Head of caudate nucleus (tissue), 42 donors: ENCODE measurements at regions not wholly inside any gene's neighbourhood (a gene's known extent, or its start where the extent isn't known, plus 50 kb on each side); places are given as distances from the start of the nearest gene placed in this dataset.

Experiments used
- DNase-seq, 42 donors: peaks; one replicate each; pipeline versions ENCODE4 v3.0.0 to v3.0.0-alpha.2; 2020 to 2021; ENCODE audit warnings: mixed read lengths in 7 of 42
- intact Hi-C: fragments of 100-400 bp; cut with DNase I; formaldehyde crosslinking; loops from one replicate; pipeline ENCODE4 v1.15.0; 2022

DNA sequence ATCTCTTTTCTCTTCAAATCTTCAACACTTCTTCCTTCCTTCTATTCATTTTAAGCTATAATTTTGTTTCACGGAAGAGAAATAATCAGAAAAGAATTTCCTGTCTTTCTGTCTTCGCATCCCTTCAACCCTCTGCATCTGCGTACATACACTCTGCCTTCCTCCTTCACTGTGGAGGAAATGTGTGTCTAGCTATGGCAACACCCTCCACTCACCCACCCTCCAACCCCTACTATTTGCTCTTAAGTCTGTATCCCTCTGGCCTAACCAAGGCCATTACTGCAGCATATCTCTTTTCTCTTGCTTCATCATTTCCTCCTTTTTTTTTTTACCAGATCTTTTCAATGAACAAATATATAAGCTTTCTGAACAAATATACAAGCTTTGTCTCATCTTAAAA, 105.7 kb upstream of the NUDT12 start:
- DNase-seq: no peak
- intact Hi-C loops: no loop called here

GRCh38 chr5:103667068-103667467, 104.5 kb upstream of the NUDT12 start:
- intact Hi-C loops: no loop called here
- DNase-seq: no peak

GRCh38 chr5:103657301-103657700, 94.7 kb upstream of the NUDT12 start:
- no peak for DNase-seq
- intact Hi-C loops: no loop called here

GRCh38 chr5:103648086-103648485, 85.5 kb upstream of the NUDT12 start:
- DNase-seq: no peak
- intact Hi-C loops: no loop called here

DNA sequence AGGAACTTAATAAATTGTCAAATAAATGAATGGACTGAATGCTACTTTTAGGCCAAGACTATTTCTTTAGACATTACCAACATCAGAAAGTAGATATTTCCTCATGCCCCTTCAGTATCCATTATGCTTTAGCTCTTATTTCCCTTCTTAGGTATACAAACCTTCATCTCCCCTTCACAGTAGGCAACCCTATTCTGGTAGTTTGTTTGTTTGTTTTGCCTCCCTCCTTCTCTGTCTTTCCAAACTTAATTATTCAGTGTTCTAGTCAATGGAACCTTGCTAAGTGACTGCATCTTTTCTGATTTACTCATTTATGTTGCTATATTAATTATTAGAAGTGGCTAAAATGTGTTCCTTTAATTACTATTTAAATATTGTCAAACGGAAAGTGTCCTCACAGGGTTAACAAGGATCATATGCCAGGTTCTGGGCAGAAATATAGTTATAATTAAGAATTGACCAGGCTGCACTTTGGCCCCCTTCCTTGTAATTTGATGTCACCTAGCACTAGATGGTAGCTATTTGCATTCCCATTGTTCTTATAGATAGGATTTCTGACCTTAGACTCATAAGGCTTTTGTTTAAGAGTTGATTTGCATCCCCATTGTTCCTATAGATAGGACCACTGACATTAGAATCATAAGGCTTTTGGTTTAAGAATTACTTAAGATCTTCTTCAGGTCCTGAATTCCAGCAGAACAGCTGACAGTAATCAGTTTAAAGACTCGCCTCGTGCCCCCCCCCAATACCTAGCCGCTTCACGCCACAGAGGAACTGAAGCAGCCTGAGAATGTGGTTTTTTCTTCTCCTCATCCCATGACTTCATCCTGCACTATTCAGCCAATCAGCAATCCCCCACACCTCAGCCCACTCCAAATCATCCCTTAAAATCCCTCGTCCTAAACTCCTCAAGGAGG, 84.4 kb upstream of the NUDT12 start:
- intact Hi-C loops: no loop called here
- DNase-seq: no peak

GRCh38 chr5:103645816-103646215, 83.2 kb upstream of the NUDT12 start:
- DNase-seq: no peak
- intact Hi-C loops: no loop called here

DNA sequence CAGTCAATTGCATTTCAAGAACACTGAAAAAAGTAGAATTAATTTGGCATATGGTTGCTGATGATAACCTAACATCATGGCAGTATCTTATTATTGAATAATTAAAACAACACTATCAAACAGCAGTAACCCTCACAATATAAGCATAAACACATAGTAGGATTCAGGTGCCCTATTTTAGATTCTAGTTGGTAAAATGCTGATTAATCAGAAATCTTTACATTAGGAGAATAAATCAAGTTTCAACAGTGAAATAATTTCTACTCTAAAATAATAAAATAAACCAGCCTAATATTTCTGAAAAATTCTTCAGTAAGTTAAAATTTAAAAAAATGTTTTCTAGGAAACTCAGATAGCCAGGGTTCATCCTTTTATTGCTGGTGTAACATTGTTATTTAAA, 76.4 kb upstream of the NUDT12 start:
- intact Hi-C loops: no loop called here

GRCh38 chr5:103624675-103625074, 62.1 kb upstream of the NUDT12 start:
- no peak for DNase-seq
- intact Hi-C loops: no loop called here

More for the DNA sequence above, 76.4 kb upstream of the NUDT12 start:
- DNase-seq: no peak

DNA sequence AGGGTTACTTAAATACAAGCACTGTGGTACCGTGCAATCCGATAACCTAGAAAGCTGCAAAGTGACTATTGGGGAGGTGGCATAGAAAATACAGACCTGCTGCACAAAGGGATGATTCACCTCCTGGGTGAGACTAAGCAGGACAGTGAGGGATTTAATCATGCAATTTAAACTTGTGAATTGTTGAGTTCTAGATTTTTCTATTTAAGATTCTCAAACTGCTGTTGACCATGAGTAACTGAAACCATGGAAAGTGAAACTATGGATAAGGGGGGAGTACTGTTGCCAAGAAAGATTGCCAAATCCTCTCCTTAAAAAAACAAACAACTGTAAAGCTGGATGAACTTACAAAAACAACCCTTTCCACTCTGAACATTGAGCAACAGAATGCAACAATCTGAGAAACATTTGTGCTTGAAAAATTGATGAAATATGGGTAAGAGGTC, 61.5 kb upstream of the NUDT12 start:
- intact Hi-C loops: no loop called here
- no peak for DNase-seq

- intact Hi-C loops: no loop called here
- no peak for DNase-seq
These were observed 60.8 kb upstream of the NUDT12 start for GRCh38 chr5:103623425-103623824.

DNA sequence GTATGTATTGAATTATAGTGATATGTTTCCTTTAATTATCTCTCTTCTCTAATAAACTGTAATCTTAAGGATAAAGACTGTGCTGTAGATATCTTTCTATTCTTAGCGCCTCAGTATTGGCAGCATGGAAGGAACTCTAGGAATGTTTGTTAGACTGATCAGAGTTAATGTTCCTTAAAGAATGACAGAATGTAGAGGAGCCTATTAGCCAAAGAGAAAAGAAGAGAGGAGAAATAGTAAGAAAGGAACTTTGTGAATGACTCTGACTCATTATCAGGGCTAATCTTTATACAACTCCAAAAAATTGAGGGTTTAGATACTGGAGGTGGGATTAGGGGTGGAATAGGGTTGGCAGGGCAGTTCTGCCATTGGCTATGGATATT, 59.0 kb upstream of the NUDT12 start:
- no peak for DNase-seq
- intact Hi-C loops: no loop called here

- DNase-seq: no peak
- intact Hi-C loops: no loop called here
These were observed 58.4 kb upstream of the NUDT12 start for GRCh38 chr5:103620851-103621547.

DNA sequence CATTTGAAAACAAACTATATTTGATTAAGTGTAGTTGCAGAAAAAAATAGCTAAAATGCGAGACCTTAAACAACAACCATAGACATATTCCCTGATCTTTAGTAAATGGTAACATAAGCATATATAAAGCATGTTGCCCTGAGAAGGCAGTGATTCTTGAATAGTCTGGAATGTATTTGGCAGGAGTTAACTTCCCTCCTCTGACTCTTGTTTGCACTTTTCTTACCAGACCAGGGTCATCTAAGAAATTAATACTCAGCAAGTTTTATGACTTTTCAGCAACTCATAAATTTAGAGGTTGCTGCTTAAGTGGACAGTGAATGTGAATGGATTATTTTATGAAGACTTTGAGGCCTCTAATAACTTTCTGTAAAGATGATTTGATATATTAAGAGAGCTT, 55.3 kb upstream of the NUDT12 start:
- intact Hi-C loops: no loop called here
- no peak for DNase-seq

- DNase-seq: no peak
- intact Hi-C loops: no loop called here
These were observed 54.5 kb upstream of the NUDT12 start for GRCh38 chr5:103617090-103617489.

GRCh38 chr5:103612545-103612944, 50.0 kb upstream of the NUDT12 start:
- intact Hi-C loops: no loop called here
- DNase-seq: no peak
